RKO (cell line): ENCODE measurements at regions not wholly inside any gene's neighbourhood (a gene's known extent, or its start where the extent isn't known, plus 50 kb on each side); places are given as distances from the start of the nearest gene placed in this dataset.

Source experiments
- DNase-seq: peaks from one replicate; pipeline ENCODE4 v3.0.0-alpha.2; 2016; ENCODE audit warnings: low spot score

DNA sequence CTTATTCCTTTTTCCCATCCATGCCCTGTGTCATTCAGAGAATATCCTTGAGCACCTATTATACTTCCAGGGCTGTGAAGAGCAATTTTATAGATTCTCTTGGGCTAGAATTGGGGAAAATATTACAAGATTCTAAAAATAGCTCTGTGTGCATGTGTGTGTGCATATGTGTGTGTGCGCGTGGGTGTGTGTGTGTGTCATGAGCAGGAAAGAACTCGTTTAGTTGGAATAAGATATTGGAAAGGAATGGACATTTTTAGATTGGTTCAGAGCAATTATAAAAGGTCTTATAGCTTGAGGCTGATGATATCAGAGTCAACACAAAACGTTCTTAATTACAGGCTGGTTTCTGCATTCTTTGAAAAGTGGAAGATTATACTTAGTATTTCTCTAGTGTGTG is 212.1 kb upstream of the COPS8 start:
- no peak for DNase-seq

DNA sequence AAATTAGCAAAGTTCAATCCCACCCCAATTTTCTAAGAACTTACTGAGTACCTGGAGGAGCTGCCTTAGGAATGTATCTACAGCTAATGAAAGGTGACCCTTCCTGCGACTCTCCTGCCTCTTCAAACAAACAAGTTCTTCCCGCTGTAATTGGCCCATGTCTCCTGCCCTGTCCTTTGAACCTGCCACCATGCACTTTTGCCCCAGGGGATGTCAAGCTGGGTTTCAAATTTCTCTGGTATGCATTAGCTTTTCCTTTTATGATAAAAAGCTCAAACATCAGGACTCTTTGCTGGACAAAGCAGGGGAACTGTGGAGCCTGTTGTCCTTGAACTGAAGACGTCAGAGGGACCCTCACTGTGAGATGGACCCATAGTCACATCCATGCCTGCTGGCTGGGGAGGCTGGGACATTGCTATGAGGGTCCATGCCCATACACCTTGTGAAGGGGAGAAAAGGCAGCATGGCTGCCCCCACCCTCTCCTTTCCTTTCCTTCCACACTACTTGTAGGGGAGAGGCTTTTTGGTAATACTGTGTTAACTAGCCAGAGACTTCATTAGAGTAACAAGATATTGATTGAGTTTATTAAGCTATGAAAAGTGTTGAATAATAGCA is 210.7 kb upstream of the COPS8 start:
- DNase-seq, result no peak

DNA sequence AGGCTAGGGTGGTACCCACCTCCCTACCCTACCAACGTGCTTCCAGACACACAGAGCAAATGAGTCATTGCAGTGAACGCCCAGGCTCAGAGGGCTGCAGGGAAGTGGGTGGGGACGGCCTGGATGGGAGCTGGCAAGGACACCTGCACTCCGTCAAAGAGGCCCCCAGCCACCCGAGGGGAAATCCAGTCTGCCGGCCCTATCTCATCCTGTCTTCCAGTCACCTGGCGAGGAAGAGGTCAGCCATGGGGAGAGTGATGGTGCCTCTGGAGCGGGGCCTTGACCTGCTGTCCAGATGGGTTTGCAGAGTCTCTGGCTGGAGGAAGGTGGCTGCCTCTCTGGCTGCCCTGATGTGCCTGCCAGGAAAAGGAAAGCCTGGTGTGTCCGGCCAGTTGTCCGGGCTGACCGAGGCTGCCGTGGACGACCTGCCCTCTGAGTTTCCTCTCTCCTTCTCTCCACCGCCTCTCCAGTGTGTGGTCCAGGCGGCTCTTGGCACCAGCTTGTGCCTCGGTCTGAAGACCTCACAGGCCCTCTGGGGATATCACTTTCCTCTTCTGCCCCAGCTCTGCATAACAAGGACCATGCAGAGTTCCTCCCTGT is 209.7 kb upstream of the COPS8 start:
- DNase-seq, result no peak

DNA sequence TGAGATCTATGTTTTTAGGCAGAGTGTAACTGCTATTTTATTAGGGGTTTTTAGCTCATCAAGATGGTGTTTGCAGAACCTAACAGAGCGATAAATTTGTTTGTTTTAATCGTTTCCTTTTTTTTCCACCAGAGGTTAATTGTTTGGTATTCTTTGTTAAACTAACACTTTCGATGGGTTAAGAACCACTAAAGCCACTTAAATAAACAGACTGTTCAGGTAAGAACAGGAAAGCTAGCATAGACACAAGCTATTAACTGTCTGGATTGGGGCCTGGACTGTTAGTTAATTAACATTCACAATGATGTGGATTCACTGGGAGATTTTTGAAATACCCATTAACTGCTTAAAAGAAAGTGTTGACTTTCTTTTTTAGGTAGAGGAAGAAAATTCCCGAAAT is 209.0 kb upstream of the COPS8 start:
- no peak for DNase-seq

DNA sequence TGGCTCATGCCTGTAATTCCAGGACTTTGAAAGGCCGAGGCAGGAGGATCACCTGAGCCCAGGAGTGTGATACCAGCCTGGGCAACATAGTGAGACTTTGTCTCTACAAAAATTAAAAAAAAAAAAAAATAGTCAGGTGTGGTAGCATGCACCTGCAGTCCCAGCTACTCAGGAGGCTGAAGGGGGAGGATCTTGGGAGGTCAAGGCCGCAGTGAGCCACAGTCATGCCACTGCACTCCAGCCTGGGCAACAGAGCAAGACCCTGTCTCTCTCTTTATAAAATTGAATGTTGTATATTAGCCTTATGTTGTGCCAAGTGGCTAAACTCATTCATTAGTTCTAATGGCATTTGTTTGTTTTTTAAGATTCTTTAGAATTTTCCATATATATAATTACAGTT is 207.7 kb upstream of the COPS8 start:
- DNase-seq, result no peak

DNA sequence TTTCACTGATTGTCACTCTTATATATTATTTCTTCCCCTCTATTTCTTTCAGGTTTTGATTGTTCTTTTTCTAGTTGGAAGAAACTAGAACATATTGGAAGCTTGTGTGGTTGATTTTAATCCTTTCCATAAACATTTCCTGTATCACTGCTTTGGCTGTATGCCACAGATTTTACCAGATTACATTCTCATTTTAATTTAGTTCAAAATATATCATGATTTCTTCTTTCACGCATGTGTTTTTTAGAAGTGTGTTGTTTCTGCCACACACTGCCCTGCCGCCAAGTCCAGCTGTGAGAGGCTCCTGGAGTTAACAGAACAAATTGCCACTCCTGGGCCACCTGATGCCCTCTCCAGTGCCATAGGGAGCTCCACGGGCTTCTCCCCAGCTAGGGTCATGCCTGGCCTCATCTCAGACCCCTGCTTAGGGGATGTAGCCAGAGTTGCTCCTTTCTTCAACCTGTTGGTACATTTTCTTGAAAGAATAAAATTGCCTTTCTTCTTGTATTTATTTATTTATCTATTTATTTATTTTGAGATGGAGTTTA is 206.2 kb upstream of the COPS8 start:
- no peak for DNase-seq

DNA sequence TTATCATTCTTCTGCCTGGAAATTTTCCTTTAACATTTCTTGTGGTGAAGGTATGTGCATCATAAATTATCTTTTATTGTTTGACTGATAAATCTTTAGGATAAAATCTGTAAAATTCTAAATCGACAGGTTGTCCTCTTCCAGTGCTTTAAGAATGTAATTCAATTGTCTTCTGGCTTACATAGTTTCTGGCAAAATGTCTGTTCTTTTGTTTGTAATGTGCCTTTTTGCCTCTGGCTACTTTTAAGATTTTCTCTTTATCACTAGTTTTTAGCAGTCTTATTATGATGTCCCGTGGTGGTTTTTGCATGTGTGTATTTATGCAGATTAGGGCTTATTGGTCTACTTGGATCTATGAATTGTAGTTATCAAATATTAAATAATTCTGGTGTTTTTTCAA is 203.6 kb upstream of the COPS8 start:
- no peak for DNase-seq

DNA sequence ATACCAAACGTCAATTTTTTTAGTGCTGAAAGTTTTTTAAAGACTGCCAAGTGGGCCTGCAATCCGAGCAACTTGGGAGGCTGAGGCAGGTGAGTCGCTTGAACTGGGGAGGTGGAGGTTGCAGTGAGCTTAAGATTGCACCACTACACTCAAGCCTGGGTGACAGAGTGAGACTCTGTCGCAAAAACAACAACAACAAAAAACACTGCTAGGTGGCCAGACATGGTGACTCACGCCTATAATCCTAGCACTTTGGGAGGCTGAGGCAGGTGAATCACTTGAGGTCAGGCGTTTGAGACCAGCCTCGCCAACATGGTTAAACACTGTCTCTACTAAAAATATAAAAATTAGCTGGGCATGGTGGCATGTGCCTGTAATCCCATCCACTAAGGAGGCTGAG is 202.8 kb upstream of the COPS8 start:
- no peak for DNase-seq

DNA sequence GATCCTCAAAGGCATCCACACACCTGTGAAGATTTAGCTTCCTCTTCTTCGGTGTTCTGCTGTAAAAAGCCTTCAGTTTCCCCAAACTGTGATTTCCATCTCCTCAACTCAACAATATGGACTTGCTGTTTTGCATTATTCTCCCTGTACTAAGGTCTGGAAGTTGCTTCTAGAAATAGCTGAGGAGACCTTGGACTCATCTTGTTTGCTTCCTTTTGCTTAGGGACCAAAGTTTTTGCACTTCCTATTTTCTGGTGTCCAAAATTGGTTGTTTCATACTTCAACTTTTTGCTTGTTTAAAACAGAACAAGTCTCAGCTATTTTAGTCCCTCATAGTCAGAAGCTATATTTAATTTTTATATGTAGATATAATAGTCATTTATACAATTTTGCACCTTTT is 201.9 kb upstream of the COPS8 start:
- DNase-seq, result no peak

DNA sequence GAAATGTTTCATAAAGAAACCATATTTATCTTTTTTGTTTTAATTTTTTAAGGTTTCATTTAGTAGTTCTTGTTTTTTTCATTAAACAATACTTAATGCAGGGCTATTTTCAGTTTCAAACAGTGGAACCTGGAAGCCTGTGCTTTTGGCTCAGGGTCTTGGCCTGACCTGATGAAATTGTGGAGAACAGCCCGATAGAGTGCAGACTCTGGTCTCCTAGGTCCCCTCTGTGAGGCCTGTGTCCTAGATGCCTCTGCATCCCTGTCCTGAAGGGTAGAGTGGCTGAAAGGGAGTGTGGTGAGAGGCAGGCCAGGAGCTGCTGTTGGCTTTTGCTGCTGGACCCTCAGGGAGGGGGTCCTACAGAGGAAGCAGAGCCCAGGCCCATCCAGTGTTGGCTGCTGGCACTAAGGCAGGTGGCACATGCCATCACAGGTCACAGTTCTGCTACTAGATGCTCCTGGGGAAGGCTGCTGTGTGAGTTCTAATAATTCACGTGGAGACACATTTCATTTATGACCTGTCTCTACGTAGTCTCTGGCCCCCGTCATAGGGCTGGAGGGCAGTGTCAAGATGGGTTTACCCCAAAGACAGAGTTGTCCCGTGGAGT is 201.0 kb upstream of the COPS8 start:
- DNase-seq, result no peak

DNA sequence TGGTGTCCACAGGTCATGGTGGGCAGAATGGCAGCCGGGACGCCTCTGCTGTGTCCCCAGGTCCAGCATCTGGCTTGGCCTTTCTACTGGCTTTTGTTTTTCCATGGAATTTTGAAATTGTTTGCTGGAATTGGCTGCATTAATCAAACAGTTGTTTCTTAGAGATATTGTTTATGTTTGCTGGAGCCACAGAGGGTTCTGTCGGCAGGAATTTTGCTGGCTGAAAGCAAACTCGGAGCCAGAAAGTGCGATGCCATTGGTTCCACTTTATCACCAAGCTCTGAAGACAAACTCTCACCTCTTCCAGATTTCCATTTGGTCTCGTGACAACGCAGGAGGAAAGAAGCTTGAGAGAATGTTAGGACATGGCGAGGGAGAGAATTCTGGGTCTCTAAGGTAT is 199.2 kb upstream of the COPS8 start:
- DNase-seq, result no peak

DNA sequence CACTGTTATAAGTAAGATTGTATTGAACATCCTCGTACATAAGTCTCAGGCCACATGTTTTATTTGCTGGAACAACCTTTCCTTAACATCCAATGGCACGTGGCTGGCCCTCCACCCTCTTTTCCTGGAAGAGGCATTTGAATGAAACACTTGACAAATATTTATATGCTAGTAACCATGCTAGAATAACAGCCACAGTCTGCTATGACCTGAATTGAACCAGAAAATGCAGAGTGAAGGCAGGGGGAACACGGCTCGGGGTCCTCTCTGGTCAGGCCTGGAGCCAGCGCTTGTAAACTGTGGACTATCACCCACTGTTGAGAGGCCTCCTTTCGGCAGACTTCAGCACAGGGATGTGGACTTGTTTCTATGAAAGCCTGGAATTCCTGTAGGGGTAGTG is 198.2 kb upstream of the COPS8 start:
- no peak for DNase-seq

DNA sequence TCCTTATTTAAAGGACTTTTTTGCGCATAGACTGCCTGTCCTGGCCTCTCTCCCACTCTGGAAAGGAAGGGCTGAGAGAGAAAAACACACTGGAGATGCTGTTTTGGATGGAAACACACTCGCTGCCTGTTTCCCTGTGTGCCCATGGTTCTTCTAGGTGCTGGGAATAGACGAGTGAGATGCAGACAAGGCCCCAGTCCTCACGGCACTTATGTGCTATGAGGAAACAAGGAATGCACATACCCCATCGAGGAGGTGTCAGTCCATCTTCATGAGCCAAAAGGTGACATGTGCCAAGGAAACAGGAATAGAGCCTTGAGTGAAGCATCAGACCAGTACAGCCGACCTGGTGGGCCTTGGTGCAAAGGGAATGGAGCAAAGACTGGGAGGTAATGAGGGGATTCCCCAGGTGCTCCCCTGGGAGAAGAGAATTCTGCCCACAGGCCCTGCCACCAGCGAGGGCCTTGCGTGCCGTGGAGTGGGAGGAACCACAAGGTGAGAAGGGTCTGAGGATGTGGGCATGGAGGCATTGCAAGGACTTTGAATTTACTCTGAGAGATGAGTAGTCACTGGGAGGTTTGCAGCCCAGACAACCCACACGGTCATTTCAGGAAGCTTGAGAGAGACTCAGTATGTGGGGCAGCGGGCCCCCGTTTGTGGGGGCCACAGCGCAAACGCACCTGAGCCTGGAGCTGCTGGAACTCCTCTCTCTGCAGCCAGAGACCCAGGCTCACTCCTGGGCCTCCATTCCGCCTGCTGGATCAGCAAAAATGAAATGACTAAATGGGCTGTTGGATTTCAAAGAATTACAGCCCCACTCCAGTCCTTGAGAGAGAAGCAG is 197.5 kb upstream of the COPS8 start:
- no peak for DNase-seq

DNA sequence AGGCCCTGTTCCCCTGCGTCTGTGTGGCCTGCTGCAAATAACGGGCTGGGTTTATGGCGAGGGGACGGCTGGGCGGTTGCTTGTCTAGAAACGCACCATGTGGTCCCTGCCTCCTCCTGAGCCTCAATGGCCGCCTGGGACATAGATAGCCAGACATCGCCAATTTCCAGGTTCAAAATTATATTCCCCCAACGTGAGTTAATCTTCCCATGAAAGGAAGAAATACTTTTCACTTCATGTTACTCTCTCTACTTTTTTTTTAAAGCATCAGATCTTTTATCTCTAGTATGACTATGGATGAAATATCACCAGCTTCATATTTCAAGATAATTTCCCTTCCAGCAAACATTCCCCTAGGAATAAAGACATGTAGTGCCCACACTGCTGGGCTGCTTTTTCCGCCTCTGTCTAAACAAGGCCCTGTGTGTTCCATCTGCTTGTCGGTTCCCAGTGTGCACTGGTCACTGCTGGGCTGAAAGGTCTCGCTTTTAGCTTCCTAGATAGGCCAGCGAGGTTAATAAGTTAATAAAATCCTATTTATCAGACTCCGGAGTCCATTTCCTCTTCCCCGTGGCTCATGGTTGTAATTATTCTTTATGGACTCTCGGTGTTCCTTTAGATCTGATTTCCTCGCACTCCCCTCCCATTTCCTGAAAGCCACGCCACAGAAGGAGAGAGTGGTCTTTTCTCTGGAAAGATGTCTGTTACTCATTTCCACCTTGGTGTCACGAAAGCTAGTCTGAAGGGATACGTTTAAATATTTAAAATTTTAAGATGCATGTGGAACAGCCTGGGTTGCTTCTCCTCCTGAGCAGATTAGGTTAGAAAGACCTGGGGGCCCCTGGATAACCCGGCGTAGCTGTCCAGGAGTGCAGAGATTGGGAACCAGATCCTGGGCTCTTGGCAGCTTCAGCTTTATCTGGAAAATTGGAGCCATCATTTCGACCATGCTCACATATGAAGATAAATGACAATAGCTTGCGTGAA is 196.6 kb upstream of the COPS8 start:
- DNase-seq, result no peak

DNA sequence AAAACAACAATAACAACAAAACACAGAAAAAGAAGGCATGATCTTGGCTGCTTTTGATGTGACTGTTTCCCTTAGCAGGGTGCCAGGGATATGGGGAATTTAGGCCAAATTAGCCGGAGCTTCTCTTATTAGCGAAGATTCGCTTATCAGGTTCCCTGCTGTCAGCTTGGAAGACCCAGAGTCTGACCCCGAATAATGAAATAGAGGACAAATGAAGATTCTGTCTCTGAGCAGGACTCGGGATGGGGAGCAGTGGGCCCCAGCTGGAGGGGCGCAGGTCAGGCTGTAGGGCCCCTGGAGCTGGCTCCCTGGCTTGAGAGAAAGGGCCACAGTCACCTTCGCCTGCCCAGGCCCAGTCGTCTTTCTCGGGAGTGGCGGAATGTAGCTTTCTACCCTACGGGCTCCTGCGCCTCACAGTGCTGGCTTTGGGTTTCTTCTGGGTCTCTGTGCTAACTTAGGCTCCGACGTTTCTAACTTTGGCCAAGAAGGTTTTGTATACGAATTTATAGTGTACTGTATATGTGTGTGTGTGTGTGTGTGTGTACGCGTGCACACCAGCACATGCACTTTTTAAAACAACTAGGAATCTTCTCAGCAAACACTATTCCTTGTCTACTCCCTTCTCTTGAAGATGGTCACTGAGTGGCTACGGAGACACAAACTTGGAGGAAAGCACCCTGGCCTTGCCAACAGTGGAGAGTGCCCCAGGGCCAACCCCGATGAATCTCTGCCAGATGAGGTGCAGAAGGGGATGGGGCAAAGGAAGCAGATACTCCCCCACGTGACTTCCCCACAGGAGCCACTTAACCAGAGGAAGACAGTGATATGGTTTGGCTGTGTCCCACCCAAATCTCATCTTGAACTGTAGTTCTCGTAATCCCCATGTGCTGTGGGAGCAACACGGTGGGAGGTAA is 195.6 kb upstream of the COPS8 start:
- DNase-seq, result no peak

DNA sequence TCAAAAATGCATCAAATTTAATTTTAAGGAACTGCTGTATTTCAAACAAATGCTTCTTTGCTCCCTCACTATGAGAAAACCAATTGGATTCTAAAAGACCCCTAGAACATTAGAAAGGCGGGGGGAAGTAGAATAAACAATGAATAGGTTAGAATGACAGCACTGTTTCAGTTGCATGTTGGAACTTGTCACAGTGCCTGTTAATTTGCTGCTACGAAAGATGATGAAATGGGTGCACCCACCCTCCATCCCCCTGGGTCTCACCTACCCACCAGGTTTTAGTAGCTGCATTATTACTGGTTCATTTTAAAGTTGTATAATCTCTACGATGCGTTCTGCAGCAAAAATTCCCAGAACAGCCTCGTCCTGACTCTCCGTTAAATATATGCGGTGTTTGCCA is 193.0 kb upstream of the COPS8 start:
- no peak for DNase-seq

DNA sequence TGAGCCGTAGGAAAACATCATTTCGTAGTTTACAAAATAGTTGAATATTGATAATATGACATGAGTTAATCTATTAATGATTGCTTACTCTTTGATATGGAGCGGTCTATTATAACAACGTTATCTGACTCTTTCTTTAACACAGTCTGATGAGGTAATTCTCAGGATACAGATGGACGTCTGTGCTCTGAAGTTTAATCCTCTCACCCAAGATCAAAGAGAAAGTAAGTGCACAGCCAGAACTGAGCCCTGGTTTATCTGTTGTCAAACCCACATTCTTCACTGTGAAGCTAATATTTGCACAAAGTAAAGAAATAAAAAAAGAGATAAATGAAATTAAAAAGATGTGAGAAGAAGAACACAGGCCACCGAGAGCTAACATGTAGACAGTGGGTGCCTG is 190.9 kb upstream of the COPS8 start:
- DNase-seq, result no peak

DNA sequence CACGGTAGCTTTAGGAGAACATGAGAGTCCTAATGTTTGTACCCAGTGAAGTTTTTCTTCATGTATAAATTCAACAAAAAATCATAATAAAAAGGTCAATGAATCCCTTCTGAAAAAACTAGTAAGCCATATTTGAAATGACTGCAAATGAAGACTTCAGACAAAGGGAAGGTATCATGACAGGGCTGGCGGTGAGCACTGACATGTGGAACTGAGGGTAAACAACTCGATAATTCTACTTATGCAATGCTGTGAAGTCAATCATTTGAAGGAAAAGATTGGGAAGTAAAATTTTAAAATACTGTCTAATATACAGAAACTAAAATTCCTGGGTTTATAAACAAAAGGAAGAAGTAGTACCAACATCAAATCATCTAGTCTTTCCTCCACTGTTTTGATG is 190.2 kb upstream of the COPS8 start:
- DNase-seq, result no peak

DNA sequence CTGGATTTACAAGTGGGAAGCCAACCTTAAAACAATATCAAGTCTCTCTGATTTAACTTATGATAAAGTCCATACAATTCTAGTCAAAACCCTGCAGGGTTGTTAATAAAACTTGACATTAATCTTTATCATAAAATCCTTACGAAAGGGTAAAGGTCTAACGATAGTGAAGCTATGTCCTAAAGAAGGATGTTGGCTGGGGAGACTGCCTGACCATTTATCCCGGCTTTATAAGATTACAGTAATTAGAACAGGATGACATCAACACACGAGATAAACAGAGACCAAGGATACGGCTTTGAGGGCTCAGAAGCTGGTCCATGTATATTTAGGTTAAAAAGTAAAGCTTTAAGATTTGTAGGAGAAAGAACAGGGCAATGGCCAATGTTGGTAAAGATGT is 189.0 kb upstream of the COPS8 start:
- no peak for DNase-seq

DNA sequence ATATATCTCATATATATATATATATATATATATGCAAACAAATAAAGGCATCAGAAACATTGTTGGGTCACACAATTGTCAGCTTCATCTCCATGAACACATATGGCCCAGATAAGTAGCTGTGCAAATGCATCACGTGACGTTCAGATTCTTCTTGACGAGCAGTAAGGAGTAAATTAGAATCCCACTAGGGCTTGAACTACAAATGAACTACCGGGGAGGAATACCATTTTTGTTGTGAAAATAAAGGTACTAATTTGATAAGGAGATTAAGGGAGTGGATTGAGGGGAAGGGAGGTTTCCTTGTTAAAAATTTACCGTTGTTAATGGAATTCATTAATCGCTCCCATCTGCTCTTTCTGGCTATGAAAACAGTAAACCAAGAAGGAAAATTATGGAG is 186.5 kb upstream of the COPS8 start:
- DNase-seq, result no peak
